Neural progenitor cell (in vitro differentiated cells): ENCODE measurements at regions not wholly inside any gene's neighbourhood (a gene's known extent, or its start where the extent isn't known, plus 50 kb on each side); places are given as distances from the start of the nearest gene placed in this dataset.

Experiments
- CTCF ChIP-seq: fragments of 200-600 bp; sonication (generic); IDR thresholded peaks from 2 replicates; pipeline ENCODE4 v1.5.1; 2017; ENCODE audit warnings: antibody characterized with exemption, mild to moderate bottlenecking
- EZH2 ChIP-seq: fragments of 200-600 bp; sonication (generic); IDR thresholded peaks from 2 replicates; pipeline ENCODE4 v1.6.1; 2017; ENCODE audit warnings: antibody characterized with exemption, mild to moderate bottlenecking, moderate library complexity
- EZH2phosphoT487 ChIP-seq: fragments of 200-600 bp; sonication (generic); IDR thresholded peaks from 2 replicates; pipeline ENCODE4 v1.6.1; 2017; ENCODE audit warnings: antibody characterized with exemption

GRCh38 chr12:14283489-14284144 lies 81.9 kb upstream of the ATF7IP start:
- TF ChIP-seq CTCF, result no peak
- no peak for TF ChIP-seq EZH2
- TF ChIP-seq EZH2phosphoT487, result no peak
